T-helper 9 cell (primary cell): ENCODE measurements at regions not wholly inside any gene's neighbourhood (a gene's known extent, or its start where the extent isn't known, plus 50 kb on each side); places are given as distances from the start of the nearest gene placed in this dataset.

Experiments
- DNase-seq: peaks from one replicate; pipeline ENCODE4 v3.0.0-alpha.2; 2020

- DNase-seq, result no peak
Measured at GRCh38 chr7:17523813-17524739, 225.6 kb downstream of the AHR start.

- no peak for DNase-seq
Measured at GRCh38 chr7:17524746-17525145, 226.3 kb downstream of the AHR start.

- DNase-seq, result no peak
Measured at GRCh38 chr7:17526621-17527020, 228.2 kb downstream of the AHR start.

- DNase-seq, result no peak
Measured at GRCh38 chr7:17528636-17529035, 230.2 kb downstream of the AHR start.

GRCh38 chr7:17530244-17530643, 231.8 kb downstream of the AHR start:
- no peak for DNase-seq

- no peak for DNase-seq
Measured at GRCh38 chr7:17530741-17531421, 232.4 kb downstream of the AHR start.

- no peak for DNase-seq
Measured at GRCh38 chr7:17532861-17533404, 234.5 kb downstream of the AHR start.

GRCh38 chr7:17534348-17534747, 235.9 kb downstream of the AHR start:
- no peak for DNase-seq

GRCh38 chr7:17535776-17536175, 237.3 kb downstream of the AHR start:
- no peak for DNase-seq

GRCh38 chr7:17544401-17544800, 245.9 kb downstream of the AHR start:
- no peak for DNase-seq

GRCh38 chr7:17545348-17545747, 246.9 kb downstream of the AHR start:
- no peak for DNase-seq

GRCh38 chr7:17546189-17546588, 247.7 kb downstream of the AHR start:
- no peak for DNase-seq

- DNase-seq, result no peak
Measured at GRCh38 chr7:17546592-17546991, 248.1 kb downstream of the AHR start.

- DNase-seq, result no peak
Measured at GRCh38 chr7:17548014-17548653, 249.7 kb downstream of the AHR start.

- DNase-seq, result no peak
Measured at GRCh38 chr7:17549406-17549805, 251.0 kb downstream of the AHR start.

- DNase-seq, result no peak
Measured at GRCh38 chr7:17552373-17552772, 253.9 kb downstream of the AHR start.

GRCh38 chr7:17552952-17553351, 254.5 kb downstream of the AHR start:
- no peak for DNase-seq

- no peak for DNase-seq
Measured at GRCh38 chr7:17554341-17555015, 256.0 kb downstream of the AHR start.

- DNase-seq, result no peak
Measured at GRCh38 chr7:17556247-17556956, 257.9 kb downstream of the AHR start.

GRCh38 chr7:17557251-17557671, 258.8 kb downstream of the AHR start:
- DNase-seq, result no peak

- no peak for DNase-seq
Measured at GRCh38 chr7:17558135-17558534, 259.7 kb downstream of the AHR start.
